ENCODE measurements at regions not wholly inside any gene's neighbourhood (a gene's known extent, or its start where the extent isn't known, plus 50 kb on each side); places are given as distances from the start of the nearest gene placed in this dataset.

DNA sequence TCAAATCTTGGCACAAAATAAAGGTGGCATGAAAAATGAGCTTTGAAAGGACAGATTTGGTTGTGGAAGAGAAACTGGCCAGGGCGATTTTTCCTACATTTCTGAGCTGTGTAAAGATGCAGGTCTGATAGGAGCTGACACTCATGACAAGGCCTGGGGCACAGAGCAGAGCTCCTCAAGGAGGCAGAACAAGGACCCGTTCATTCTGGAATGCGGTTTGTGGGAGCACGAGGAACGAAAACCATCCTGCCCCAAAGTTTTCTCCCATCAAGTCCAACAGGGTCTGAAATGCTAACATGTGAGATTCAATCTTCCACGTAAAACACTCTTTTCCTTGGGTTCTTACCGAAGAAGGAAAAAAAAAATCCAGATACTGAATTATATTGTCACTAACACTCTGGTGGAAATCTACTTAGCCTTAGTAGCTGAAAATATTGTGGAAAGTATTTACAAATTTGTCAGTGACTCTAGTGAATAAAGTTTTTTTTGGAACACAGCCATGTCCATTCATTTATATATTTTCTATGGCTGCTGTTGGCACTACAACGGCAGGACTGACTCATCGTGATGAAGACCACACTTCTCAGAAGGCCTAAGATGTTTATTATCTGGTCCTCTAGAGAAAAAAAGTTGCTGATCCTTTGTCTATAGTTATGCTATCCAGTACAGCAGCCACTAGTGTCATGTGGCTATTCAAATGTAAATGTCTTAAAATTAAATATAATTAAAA, 215.7 kb downstream of the BAMBI start:
- Histone ChIP-seq H3K4me3 (no peak overlapping the region), H3K79me2 (ENCODE audit: control insufficient read depth, insufficient read depth, low read length) (no peaks in the 10 kb centered on the region), H3K4me1 (ENCODE audit: control insufficient read depth, insufficient read depth, low read length) (no peaks in the 10 kb centered on the region), H2AFZ (ENCODE audit: control insufficient read depth, low read depth, low read length) (no peak overlapping the region), H3K27me3 (replicated peaks in 1 of 2; ENCODE audit: control insufficient read depth in 2 of 2, insufficient read depth in 2 of 2, low read length in 1 of 2) (no peaks in the 10 kb centered on the region; a peak in 1 of 4 replicates), H3K36me3 (ENCODE audit: control insufficient read depth in 2 of 2, insufficient read depth in 2 of 2, low read length in 1 of 2) (no peaks in the 10 kb centered on the region), H4K20me1 (ENCODE audit: control insufficient read depth, insufficient read depth) (no peaks in the 10 kb centered on the region), H3K4me2 (ENCODE audit: control insufficient read depth, insufficient read depth) (no peak overlapping the region), H3K9ac (ENCODE audit: control insufficient read depth, insufficient read depth, low read length) (no peak overlapping the region), H3K27ac (ENCODE audit: control insufficient read depth, insufficient read depth) (no peak overlapping the region), H3K9me3 (replicated peaks; ENCODE audit: control insufficient read depth, insufficient read depth, low read length) (no peaks in the 10 kb centered on the region)
- FAIRE-seq (no peak), ATAC-seq (no peak), DNase-seq (ENCODE audit: low read depth, low spot score) (no peak)
- no peak for TF ChIP-seq TCF12 (IDR thresholded peaks at IDR 0.05; ENCODE audit: low read depth, low read length)
- TF ChIP-seq, protein P1, sequence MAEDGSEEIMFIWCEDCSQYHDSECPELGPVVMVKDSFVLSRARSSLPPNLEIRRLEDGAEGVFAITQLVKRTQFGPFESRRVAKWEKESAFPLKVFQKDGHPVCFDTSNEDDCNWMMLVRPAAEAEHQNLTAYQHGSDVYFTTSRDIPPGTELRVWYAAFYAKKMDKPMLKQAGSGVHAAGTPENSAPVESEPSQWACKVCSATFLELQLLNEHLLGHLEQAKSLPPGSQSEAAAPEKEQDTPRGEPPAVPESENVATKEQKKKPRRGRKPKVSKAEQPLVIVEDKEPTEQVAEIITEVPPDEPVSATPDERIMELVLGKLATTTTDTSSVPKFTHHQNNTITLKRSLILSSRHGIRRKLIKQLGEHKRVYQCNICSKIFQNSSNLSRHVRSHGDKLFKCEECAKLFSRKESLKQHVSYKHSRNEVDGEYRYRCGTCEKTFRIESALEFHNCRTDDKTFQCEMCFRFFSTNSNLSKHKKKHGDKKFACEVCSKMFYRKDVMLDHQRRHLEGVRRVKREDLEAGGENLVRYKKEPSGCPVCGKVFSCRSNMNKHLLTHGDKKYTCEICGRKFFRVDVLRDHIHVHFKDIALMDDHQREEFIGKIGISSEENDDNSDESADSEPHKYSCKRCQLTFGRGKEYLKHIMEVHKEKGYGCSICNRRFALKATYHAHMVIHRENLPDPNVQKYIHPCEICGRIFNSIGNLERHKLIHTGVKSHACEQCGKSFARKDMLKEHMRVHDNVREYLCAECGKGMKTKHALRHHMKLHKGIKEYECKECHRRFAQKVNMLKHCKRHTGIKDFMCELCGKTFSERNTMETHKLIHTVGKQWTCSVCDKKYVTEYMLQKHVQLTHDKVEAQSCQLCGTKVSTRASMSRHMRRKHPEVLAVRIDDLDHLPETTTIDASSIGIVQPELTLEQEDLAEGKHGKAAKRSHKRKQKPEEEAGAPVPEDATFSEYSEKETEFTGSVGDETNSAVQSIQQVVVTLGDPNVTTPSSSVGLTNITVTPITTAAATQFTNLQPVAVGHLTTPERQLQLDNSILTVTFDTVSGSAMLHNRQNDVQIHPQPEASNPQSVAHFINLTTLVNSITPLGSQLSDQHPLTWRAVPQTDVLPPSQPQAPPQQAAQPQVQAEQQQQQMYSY (CRISPR knock-in tag; IDR thresholded peaks at IDR 0.05), result no peak
- TF ChIP-seq CBX3 (IDR thresholded peaks at IDR 0.05; ENCODE audit: borderline replicate concordance, low read depth), result no peak
- no peak for TF ChIP-seq RBBP5 (conservative IDR thresholded peaks at IDR 0.05)
- no peak for TF ChIP-seq POLR2A (IDR thresholded peaks at IDR 0.05; ENCODE audit: low read depth, low read length)
- TF ChIP-seq RFX5 (IDR thresholded peaks at IDR 0.05; ENCODE audit: low read depth, low read length), result no peak
- TF ChIP-seq TCF3 (IDR thresholded peaks at IDR 0.05; ENCODE audit: borderline replicate concordance, insufficient read depth, low read depth, low read length), result no peak
- no peak for TF ChIP-seq MTA2 (IDR thresholded peaks at IDR 0.05; ENCODE audit: low read depth)
- TF ChIP-seq SP1 (IDR thresholded peaks at IDR 0.05; ENCODE audit: low read depth, low read length), result no peak
- in situ Hi-C loops (cut with MboI) (no loop called here), intact Hi-C loops (cut with micrococcal nuclease; ENCODE audit: unreplicated experiment) (no loop called here)
- ChIA-PET RAD21 (ENCODE audit: unreplicated experiment) (no interaction called here), POLR2A (no interaction called here), CTCF (no interaction called here), SMC1A (ENCODE audit: uncharacterized antibody, unreplicated experiment) (no interaction called here)
- WGBS (ENCODE audit: insufficient coverage, insufficient replicate concordance, low lambda C conversion rate, missing lambda C conversion rate), result 35% methylated on average over 9 of the region's 9 CpGs
- no TSS peak for BruUV-seq (replicated peaks)

Measured in GM12878 (cell line).